KBM-7 (cell line): ENCODE measurements at regions not wholly inside any gene's neighbourhood (a gene's known extent, or its start where the extent isn't known, plus 50 kb on each side); places are given as distances from the start of the nearest gene placed in this dataset.
"Not testable (repeated sequence)": the region's sequence is repeated elsewhere in the genome, so short reads cannot be mapped to it uniquely, and the experiment has no call there.

ENCODE experiments used
- DNase-seq: peaks from one replicate; pipeline ENCODE4 v3.0.0-alpha.2; 2015
- in situ Hi-C: fragments of 300-500 bp; cut with MboI; formaldehyde crosslinking; loops from 2 replicates; pipeline ENCODE4 v1.14.3; 2020; ENCODE audit warnings: low sequenced_read_pairs, low pct_unique_long_range_greater_than_20kb, mixed read lengths

DNA sequence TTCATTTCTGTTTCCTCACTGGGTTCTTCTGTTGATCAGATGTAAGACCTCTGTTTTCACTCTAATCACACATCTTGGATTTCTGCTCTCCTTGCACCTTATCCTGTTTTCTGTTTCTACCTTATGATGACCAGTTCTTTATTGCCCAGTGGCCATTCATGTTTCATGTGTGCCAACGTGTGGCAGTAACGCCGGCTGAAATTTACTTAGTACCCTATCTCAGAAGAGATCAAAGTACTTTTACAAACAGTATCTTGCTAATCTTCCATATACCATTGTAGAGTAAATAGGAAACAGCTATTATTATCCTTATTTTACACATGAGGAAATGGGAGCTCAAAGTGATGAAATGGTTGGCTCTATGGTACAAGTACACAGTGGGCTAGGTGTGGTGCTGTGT, 74.0 kb downstream of the GATA3 start:
- no peak for DNase-seq
- in situ Hi-C loops: no loop called here

GRCh38 chr10:8129438-8129837, 75.0 kb downstream of the GATA3 start:
- DNase-seq: no peak
- in situ Hi-C loops: no loop called here

DNA sequence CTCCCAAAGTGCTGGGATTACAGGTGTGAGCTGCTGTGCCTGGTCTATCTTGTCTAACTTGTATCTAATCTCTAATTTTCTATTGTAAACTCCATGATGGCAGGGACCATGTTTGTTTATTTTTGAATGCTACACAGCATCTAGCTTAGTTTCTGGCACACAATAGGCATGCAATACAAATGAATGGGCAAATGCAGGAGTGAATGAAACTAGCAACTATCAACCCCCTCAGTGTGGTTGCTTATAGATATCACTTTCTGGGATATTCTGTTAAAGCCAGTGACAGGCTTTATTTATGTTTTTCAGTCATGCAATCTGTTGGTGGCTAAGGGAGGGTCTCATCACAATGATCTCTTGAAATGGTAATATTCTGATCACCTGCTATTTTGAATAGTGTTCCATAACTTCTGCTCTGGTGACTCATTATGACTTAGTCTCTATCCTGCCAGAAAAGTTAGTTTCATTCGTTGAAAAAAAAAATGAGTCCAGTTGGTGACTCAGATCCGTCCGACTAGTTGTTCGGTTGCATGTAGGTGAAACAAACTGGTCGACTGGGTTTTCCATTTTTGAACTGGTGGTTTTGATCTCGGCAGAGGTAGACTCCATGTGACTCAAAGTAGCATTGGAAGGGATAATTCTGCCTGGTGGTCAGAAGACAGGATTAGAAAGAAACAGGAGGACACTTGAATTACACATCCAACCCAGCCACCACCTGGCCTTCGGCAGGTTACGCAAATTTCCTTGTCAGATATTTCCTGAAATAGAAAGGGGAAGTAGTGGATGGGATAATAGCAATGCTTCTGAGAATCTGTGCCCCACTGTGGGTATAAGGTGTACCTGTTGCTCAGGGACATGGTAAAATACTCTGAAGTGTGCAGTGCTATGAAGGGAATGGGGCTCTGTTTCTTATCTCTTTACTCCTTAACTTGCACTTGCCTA, 76.8 kb downstream of the GATA3 start:
- peak; percentile 60 for DNase-seq
- in situ Hi-C loops: no loop called here

DNA sequence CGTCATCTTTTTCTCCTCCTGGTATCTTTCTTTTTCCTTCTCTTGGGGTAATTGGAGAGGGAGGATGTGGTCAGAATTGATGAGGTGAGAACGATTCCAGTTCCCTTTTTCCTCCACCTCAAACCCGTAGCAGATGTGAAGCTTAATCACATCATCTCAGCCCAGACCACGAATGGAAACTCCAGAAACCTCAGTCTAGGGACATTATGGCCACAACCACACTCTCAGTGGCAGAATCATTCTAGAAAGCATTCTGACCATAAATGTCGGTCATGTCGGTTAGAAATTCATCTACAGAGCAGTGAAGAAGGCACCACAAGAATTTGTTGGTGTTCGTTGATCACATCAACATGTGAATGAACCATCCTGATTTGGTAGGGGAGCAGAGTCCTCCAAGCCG, 78.7 kb downstream of the GATA3 start:
- peak; percentile 93 for DNase-seq
- in situ Hi-C loops: no loop called here

- in situ Hi-C loops: no loop called here
- no peak for DNase-seq
Observed at GRCh38 chr10:8136736-8137135, 82.2 kb downstream of the GATA3 start.

DNA sequence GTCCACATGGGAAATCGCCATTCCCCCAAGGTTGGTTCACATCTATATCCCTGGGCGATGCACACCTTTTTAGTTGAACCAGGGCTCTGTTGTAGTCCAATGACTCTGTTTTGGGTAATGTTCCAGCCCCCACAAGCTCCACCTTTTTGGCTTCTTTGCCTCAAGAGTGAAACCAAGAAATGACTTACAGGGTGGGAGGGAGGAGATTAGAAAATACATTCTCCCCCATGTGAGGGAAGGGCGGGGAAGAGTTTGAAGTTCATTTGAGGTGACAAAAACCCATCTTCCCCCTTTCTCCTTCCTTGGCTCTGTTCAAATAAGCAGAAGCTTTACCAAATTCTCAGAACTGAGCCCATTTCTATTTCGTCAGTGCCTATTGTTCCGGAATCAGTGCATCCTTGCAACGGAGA, 82.8 kb downstream of the GATA3 start:
- DNase-seq: no peak
- in situ Hi-C loops: no loop called here

DNA sequence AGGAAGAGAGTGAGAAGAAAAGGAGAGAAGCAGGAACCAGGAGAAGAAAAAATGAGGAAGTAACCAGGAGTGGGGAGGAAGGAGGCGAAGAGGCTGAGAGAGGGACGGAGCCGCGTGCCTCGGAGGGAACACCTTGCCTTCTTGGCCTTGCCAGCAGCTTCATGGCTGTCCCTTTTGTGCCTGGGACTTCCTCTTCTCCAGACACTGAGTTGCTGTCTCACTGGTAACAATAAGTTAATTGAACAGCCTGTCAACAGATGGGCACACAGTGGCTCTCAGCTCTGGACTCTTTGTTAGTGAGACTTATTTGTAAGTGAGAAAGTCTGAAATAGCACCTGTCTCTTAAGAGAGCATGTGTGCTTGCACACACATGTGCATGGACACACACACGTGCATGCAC, 83.2 kb downstream of the GATA3 start:
- in situ Hi-C loops: no loop called here
- DNase-seq: peak; percentile 90

- in situ Hi-C loops: no loop called here
- DNase-seq: no peak
Observed at GRCh38 chr10:8138471-8138870, 84.0 kb downstream of the GATA3 start.

- DNase-seq: no peak
- in situ Hi-C loops: no loop called here
Observed at GRCh38 chr10:8144496-8144895, 90.0 kb downstream of the GATA3 start.

GRCh38 chr10:8146650-8147049, 92.2 kb downstream of the GATA3 start:
- in situ Hi-C loops: no loop called here
- DNase-seq: no peak

DNA sequence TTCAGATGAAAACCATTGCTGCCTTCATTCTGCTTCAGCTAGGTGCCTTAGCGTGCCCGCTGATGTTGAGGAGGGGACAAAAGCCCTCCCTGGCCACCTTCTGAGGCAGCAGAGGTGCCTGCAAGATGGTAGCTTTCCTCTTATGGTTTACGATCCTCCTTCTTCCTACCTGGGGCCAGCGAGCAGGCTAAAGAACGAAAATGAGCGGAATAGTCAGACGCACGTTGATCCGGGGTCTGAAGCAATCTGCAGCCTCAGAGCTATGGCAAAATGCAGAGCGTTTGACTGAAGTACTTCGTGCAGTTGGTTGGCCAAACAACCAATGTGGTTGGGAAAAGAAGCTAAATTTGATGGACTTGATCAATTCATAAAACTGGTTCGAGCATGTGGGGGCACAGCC, 95.5 kb downstream of the GATA3 start:
- in situ Hi-C loops: no loop called here
- DNase-seq: no peak

- DNase-seq: no peak
- in situ Hi-C loops: no loop called here
Observed at GRCh38 chr10:8150401-8150905, 96.0 kb downstream of the GATA3 start.

DNA sequence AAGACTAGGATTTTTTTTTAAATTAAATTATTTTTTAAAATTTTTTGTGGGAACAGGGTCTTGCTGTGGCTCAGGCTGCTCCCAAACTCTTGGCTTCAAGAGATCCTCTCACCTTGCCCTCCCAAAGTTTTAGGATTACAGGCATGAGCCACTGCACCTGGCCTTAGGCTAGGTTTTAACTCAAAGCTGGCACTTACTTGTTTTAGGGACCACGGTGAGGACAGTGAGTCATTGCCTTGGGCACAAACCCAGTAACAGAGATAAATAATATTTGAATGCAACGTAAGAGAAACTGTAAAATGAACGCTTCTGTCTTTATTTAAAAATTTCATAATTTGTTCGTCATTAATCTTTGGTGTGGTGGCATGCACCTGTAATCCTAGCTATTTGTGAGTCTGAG, 96.6 kb downstream of the GATA3 start:
- in situ Hi-C loops: no loop called here
- no peak for DNase-seq

- DNase-seq: no peak
- in situ Hi-C loops: no loop called here
Observed at GRCh38 chr10:8156918-8157317, 102.4 kb downstream of the GATA3 start.

DNA sequence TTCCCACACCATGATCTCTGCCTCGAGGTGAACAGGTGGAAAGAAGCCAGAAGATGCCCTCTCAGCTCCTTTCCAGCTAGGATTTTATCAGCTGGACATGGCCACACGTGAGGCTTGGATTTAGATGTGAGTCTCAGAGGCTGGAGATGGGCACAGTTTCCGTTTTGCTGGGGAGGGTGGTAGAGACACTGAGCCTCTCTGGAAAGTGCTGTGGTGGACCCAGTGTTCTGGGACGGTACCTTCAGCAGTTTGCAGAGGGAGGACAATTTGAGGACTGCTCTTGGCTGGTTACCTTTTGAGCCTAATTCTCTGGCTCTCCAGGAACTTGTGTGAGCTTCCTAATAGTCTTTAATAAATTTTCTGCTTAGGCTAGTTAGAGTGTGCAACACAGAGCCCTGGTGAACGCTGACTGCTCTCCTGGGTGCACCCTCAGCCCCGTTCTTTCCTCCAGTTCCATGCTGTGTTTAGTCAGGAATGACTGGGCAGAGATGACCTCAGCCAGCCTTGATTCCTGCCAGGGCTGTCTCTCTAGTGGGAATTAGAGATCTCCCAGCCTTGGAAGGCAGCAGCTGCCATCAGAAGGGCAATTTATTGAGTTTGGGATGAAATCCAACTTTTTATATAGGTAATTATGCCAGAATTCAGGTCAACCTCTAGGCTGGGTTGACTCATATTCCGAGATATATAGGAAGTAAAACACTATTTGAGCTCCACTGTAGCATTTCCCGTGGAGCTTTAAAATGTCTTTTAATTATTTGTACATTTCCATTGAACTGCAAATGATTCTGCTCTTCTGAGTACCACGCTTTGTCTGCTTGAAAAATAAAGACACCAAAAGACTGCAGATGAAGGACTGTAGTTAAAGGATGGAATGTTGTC, 103.9 kb downstream of the GATA3 start:
- in situ Hi-C loops: no loop called here
- no peak for DNase-seq

- in situ Hi-C loops: no loop called here
- no peak for DNase-seq
Observed at GRCh38 chr10:8159341-8160165, 105.1 kb downstream of the GATA3 start.

GRCh38 chr10:8163824-8164223, 109.3 kb downstream of the GATA3 start:
- in situ Hi-C loops: no loop called here
- DNase-seq: no peak

DNA sequence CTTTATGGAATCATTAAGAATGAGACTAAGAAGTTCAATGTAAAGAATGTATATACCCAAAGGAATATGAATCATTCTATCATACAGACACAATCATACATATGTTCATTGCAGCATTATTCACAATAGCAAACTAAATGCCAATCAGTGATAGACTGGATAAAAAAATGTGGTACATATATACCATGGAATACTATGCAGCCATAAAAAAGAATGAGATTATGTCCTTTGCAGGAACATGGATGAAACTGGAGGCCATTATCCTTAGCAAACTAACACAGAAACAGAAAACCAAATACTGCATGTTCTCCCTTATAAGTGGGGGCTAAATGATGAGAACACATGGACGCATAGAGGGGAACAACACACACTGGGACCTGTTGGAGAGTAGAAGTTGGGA, 110.2 kb downstream of the GATA3 start:
- DNase-seq, in situ Hi-C loops: not testable (repeated sequence)

GRCh38 chr10:8168836-8169235, 114.3 kb downstream of the GATA3 start:
- in situ Hi-C loops: no loop called here
- DNase-seq: no peak
